Colonic mucosa (tissue), 4 donors: ENCODE measurements at regions not wholly inside any gene's neighbourhood (a gene's known extent, or its start where the extent isn't known, plus 50 kb on each side); places are given as distances from the start of the nearest gene placed in this dataset.

Experiments used
- DNase-seq: peaks from one replicate; pipeline ENCODE4 v3.0.0-alpha.2; 2020
- H3K27ac ChIP-seq: fragments of 200-600 bp; one replicate; pipeline ENCODE4 v1.8.0; 2021
- H3K27me3 ChIP-seq: fragments of 200-600 bp; one replicate; pipeline ENCODE4 v1.8.0; 2021
- H3K36me3 ChIP-seq: fragments of 200-600 bp; one replicate; pipeline ENCODE4 v1.8.0; 2021
- H3K4me1 ChIP-seq: fragments of 200-600 bp; one replicate; pipeline ENCODE4 v1.8.0; 2021; ENCODE audit warnings: mild to moderate bottlenecking
- H3K4me3 ChIP-seq: fragments of 200-600 bp; one replicate; pipeline ENCODE4 v1.8.0; 2021
- H3K9ac ChIP-seq, 2 donors: one replicate each; pipeline ENCODE4 v1.7.0; 2013; ENCODE audit warnings: control low read depth in 2 of 2, low read depth in 2 of 2, low read length in 2 of 2
- H3K9me3 ChIP-seq: fragments of 200-600 bp; one replicate; pipeline ENCODE4 v1.8.0; 2021
- CTCF ChIP-seq: fragments of 200-600 bp; IDR thresholded peaks from one replicate; pipeline ENCODE4 v1.8.0; 2022; ENCODE audit warnings: antibody characterized with exemption, mild to moderate bottlenecking
- intact Hi-C: fragments of 100-400 bp; cut with DNase I; formaldehyde crosslinking; loops from one replicate; pipeline ENCODE4 v1.14.1; 2022
- donor health status: healthy.
- donor health status: DM: no; HTN: no; CAD: no.
- donor health status: DM: no; HTN: no; CAD: no.

GRCh38 chr15:87340370-87340769 is 916.2 kb downstream of the NTRK3 start:
- Histone ChIP-seq H3K27ac (no peak overlapping the region), H3K36me3 (no peaks in the 10 kb centered on the region), H3K9me3 (no peaks in the 10 kb centered on the region), H3K9ac (no peak overlapping the region), H3K4me1 (no peaks in the 10 kb centered on the region), H3K4me3 (no peak overlapping the region), H3K27me3 (no peaks in the 10 kb centered on the region)
- no peak for DNase-seq
- no peak for TF ChIP-seq CTCF
- intact Hi-C loops: no loop called here

DNA sequence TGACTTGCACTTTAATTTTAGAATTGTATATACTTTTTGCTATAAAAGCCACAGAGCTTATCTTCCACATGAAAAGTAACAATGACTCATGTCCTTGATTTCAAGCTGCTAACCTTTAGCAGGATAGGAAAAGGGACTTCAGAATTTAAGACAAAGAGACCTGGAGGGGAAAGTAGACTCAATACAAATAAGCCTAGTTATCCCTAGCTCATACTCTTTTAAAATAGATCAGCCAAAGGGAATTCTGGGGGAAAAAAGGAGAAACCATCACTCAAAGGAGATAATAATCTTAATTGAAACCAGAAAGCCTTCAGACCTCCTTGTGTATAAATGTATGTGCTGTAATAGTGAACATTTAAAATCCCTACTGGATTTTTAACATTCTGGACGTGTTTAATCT is 930.3 kb downstream of the NTRK3 start:
- Histone ChIP-seq H3K36me3 (no peaks in the 10 kb centered on the region), H3K27ac (no peak overlapping the region), H3K9ac (no peak overlapping the region), H3K4me1 (no peaks in the 10 kb centered on the region), H3K9me3 (no peaks in the 10 kb centered on the region), H3K27me3 (no peaks in the 10 kb centered on the region), H3K4me3 (no peak overlapping the region)
- TF ChIP-seq CTCF: no peak
- DNase-seq: no peak
- intact Hi-C loops: no loop called here

DNA sequence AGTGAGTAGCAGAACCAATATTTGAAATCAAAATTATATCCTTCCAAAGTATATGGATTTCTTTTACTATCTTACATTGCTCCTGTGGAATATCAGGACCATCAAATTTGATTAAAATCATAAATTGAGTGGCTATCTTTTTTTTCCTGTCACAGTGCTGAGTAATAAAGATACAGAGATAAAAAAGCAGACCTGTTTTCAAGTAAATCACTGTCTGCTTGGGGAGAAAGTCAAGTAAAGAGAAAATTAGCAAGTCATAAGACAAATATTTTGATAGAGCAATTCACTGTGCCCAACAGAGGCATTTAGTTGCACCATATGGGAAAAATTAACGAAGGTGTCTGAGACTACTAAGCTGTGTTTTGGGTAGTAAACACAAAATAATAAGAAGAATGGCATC is 933.7 kb downstream of the NTRK3 start:
- TF ChIP-seq CTCF: no peak

DNA sequence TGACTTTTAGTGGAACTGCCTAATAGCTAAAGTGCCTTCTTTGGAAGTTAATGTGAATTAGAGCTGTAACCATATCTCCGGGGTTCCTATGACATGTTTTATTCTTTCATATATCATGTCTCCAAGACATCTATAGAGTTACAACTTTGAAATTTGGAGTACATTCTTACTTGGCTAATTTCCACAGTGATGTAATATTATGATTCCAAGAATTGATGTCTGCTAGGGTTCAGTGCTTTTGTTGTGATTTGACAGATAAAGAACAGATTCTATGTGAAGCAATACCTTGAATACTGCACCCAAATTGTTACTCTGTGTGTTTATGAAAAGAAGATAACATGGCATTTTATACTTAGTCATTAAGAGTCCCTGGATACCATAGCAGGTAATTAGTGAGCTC is 934.3 kb downstream of the NTRK3 start:
- no peaks in the 10 kb centered on the region for H3K36me3 ChIP-seq
- intact Hi-C loops: no loop called here
- no peak for TF ChIP-seq CTCF

More for the DNA sequence above, 933.7 kb downstream of the NTRK3 start:
- Histone ChIP-seq H3K9me3 (no peaks in the 10 kb centered on the region), H3K27me3 (no peaks in the 10 kb centered on the region), H3K4me1 (no peaks in the 10 kb centered on the region), H3K4me3 (no peak overlapping the region), H3K27ac (no peak overlapping the region), H3K36me3 (no peaks in the 10 kb centered on the region), H3K9ac (no peak overlapping the region)
- intact Hi-C loops: no loop called here
- no peak for DNase-seq

DNA sequence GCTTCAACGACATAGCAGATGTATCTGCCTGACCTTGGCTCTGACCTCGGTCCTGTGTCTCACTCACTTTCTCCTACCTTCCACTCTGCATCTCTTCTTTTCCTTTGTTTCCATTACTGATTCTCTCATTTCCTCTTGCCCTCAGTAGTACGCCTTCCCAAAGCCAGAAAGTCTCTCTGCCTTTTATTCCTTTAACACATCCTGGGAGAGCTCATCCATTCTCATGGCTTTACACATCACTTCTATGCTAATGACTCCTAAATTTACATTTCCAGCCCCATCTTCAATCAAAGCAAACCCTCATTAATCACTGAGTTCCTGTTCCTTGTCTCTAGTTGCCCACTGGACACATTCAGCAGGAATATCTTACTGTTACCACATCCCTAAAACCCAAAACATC is 938.6 kb downstream of the NTRK3 start:
- no peak overlapping the region for H3K9ac ChIP-seq
- no peak for DNase-seq
- no peaks in the 10 kb centered on the region for H3K9me3 ChIP-seq
- no peaks in the 10 kb centered on the region for H3K36me3 ChIP-seq
- no peak overlapping the region for H3K27ac ChIP-seq
- no peak for TF ChIP-seq CTCF
- intact Hi-C loops: no loop called here
- H3K4me3 ChIP-seq: no peak overlapping the region
- H3K27me3 ChIP-seq: no peaks in the 10 kb centered on the region
- H3K4me1 ChIP-seq: no peaks in the 10 kb centered on the region

More for the DNA sequence above, 934.3 kb downstream of the NTRK3 start:
- Histone ChIP-seq H3K27ac (no peak overlapping the region), H3K4me1 (no peaks in the 10 kb centered on the region), H3K4me3 (no peak overlapping the region), H3K27me3 (no peaks in the 10 kb centered on the region), H3K9ac (no peak overlapping the region), H3K9me3 (no peaks in the 10 kb centered on the region)
- no peak for DNase-seq

GRCh38 chr15:87312221-87312620 is 944.3 kb downstream of the NTRK3 start:
- Histone ChIP-seq H3K36me3 (no peaks in the 10 kb centered on the region), H3K4me1 (no peaks in the 10 kb centered on the region), H3K27me3 (no peaks in the 10 kb centered on the region)

More at GRCh38 chr15:87312221-87312620, 944.3 kb downstream of the NTRK3 start:
- intact Hi-C loops: no loop called here
- TF ChIP-seq CTCF: no peak
- no peak overlapping the region for H3K4me3 ChIP-seq
- H3K9ac ChIP-seq: no peak overlapping the region
- no peaks in the 10 kb centered on the region for H3K9me3 ChIP-seq
- no peak overlapping the region for H3K27ac ChIP-seq
- no peak for DNase-seq
